ENCODE measurements at regions not wholly inside any gene's neighbourhood (a gene's known extent, or its start where the extent isn't known, plus 50 kb on each side); places are given as distances from the start of the nearest gene placed in this dataset.

DNA sequence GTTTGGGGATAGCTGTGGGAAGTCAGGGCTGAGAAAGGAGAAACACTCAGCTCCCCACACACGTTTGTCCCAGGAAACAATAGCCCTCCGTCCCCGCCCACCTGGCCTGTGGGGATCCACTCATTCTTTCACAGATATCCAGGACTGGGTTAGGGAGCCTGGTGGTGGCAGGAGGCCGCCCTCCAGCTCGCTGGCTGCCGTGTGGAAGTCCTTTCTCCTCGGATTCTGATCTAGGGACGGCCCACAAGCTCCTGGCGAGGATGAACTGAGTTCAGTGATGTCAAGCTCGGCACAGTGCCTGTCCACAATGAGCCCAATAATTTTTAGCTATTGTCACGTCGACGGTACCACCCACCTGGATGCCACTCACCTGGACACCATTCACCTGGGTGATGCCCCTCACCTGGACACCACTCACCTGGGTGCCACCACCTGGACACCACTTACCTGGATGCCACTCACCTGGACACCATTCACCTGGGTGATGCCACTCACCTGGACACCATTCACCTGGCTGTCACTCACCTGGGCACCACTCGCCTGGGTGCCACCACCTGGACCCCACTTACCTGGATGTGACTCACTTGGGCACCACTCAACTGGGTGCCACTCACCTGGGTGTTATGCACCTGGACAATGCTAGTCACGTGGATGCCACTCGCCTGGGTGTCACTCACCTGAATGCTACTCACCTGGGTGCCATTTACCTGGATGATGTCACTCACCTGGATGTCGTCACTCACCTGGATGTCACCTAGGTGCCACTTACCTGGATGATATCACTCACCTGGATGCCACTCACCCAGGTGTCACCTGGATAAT is 172.5 kb upstream of the FOXF1 start:
- no peak for DNase-seq (ENCODE audit: low read depth, low spot score)
- CTCF ChIA-PET, result interaction anchor here (0.7 to 1.3 kb wide), 5 partner anchors 12 to 183 kb away, joined by 3 to 5 read pairs (median 3); no protein-coding TSS in a partner anchor
- POLR2A ChIA-PET, result no interaction called here
- no peak overlapping the region for H3K4me3 ChIP-seq (ENCODE audit: low read depth, low read length)
- TF ChIP-seq, protein P1, sequence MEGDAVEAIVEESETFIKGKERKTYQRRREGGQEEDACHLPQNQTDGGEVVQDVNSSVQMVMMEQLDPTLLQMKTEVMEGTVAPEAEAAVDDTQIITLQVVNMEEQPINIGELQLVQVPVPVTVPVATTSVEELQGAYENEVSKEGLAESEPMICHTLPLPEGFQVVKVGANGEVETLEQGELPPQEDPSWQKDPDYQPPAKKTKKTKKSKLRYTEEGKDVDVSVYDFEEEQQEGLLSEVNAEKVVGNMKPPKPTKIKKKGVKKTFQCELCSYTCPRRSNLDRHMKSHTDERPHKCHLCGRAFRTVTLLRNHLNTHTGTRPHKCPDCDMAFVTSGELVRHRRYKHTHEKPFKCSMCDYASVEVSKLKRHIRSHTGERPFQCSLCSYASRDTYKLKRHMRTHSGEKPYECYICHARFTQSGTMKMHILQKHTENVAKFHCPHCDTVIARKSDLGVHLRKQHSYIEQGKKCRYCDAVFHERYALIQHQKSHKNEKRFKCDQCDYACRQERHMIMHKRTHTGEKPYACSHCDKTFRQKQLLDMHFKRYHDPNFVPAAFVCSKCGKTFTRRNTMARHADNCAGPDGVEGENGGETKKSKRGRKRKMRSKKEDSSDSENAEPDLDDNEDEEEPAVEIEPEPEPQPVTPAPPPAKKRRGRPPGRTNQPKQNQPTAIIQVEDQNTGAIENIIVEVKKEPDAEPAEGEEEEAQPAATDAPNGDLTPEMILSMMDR (IDR thresholded peaks at IDR 0.05; ENCODE audit: insufficient read depth, low read length, missing control alignments), result no peak

GRCh38 chr16:86338403-86339115 is 171.8 kb upstream of the FOXF1 start:
- TF ChIP-seq, protein P1 (IDR thresholded peaks at IDR 0.05; ENCODE audit: insufficient read depth, low read length, missing control alignments), result no peak
- no peak for DNase-seq (ENCODE audit: low read depth, low spot score)
- POLR2A ChIA-PET, result no interaction called here
- H3K4me3 ChIP-seq (ENCODE audit: low read depth, low read length), result no peak overlapping the region
- CTCF ChIA-PET, result interaction anchor here (0.9 to 1.2 kb wide), 4 partner anchors 12 to 182 kb away, joined by 3 to 6 read pairs (median 4); no protein-coding TSS in a partner anchor

- POLR2A ChIA-PET, result interaction anchor here (0.5 kb wide), 1 partner anchor 143 kb away, joined by 3 read pairs; no protein-coding TSS in a partner anchor
- CTCF ChIA-PET, result interaction anchor here (0.6 to 7.8 kb wide), 14 partner anchors 9 to 270 kb away, joined by 3 to 126 read pairs (median 4); no protein-coding TSS in a partner anchor
- TF ChIP-seq, protein P1 (IDR thresholded peaks at IDR 0.05; ENCODE audit: insufficient read depth, low read length, missing control alignments), result no peak
- DNase-seq (ENCODE audit: low read depth, low spot score), result no peak
- no peak overlapping the region for H3K4me3 ChIP-seq (ENCODE audit: low read depth, low read length)
Measured at GRCh38 chr16:86342161-86342834, 168.0 kb upstream of the FOXF1 start.

GRCh38 chr16:86343027-86343795 is 167.1 kb upstream of the FOXF1 start:
- DNase-seq (ENCODE audit: low read depth, low spot score), result no peak
- POLR2A ChIA-PET, result interaction anchor here (0.5 kb wide), 1 partner anchor 144 kb away, joined by 3 read pairs; no protein-coding TSS in a partner anchor
- peak overlapping the region; percentile 6 for H3K4me3 ChIP-seq (ENCODE audit: low read depth, low read length)
- TF ChIP-seq, protein P1 (IDR thresholded peaks at IDR 0.05; ENCODE audit: insufficient read depth, low read length, missing control alignments), result no peak
- CTCF ChIA-PET, result interaction anchor here (0.8 to 7.8 kb wide), 15 partner anchors 10 to 271 kb away, joined by 3 to 126 read pairs (median 4); no protein-coding TSS in a partner anchor

GRCh38 chr16:86343796-86344585 is 166.3 kb upstream of the FOXF1 start:
- no peak for DNase-seq (ENCODE audit: low read depth, low spot score)
- no peak overlapping the region; the same call in 1 of the 2 replicates for H3K4me3 ChIP-seq (ENCODE audit: low read depth, low read length)
- ChIA-PET CTCF (interaction anchor here (1.1 to 7.8 kb wide), 6 partner anchors 11 to 271 kb away, joined by 3 to 126 read pairs (median 6); no protein-coding TSS in a partner anchor), POLR2A (no interaction called here)
- TF ChIP-seq, protein P1 (IDR thresholded peaks at IDR 0.05; ENCODE audit: insufficient read depth, low read length, missing control alignments), result no peak

Data from AG04449 (cell line).